ENCODE measurements at regions not wholly inside any gene's neighbourhood (a gene's known extent, or its start where the extent isn't known, plus 50 kb on each side); places are given as distances from the start of the nearest gene placed in this dataset.
"Not testable (repeated sequence)": the region's sequence is repeated elsewhere in the genome, so short reads cannot be mapped to it uniquely, and the experiment has no call there.

DNA sequence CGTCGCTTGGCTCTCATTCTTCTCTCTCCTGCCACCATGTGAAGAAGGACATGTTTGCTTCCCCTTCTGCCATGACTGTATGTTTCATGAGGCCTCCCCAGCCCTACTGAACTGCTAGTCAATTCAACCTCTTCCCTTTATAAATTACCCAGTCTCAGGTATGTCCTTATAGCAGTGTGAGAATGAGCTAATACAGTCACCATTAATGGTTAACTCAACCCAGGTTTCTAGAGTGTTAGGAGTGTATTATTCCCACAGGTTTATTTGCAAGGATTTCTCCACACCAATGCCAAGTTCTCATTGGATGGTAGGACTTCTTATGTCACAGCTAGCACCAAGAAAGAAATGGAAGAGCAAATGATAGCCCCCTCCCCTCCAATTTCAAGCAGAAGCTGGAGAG lies 71.9 kb downstream of the DYNAP start:
- DNase-seq (ENCODE audit: low spot score), result no peak

DNA sequence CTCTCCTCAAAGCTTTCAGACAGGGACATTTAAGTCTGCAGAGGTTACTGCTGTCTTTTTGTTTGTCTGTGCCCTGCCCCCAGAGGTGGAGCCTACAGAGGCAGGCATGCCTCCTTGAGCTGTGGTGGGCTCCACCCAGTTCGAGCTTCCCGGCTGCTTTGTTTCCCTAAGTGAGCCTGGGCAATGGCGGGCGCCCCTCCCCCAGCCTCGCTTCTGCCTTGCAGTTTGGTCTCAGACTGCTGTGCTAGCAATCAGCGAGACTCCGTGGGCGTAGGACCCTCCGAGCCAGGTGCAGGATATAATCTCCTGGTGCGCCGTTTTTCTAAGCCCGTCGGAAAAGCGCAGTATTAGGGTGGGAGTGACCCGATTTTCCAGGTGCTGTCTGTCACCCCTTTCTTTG lies 78.7 kb downstream of the DYNAP start:
- DNase-seq (ENCODE audit: low spot score), result not testable (repeated sequence)

DNA sequence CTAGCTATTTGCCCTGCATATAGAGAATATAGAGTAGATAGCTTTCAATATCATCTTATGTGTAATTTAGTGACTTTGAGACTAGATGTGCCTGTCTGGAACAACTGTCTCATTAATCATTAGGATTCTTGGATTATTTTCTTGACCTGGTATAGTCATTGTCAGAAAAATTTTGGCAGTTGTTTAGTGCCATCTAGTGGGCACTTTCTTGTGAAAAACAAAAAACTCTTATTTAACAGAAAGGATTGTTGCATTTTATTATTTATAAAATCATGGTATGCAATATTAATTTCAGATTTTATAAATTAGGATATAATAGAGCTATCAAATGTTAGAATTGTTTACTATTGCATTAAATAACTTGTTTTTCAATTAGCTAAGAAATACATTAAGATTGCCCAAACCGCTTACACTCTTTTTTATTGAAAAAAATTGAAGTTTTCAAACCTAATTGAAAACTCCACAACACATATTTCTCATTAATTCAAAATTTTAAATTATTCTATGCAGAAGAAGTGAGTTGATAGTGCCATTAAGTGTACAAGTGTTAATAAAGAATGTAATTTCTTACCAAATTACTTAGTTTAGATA lies 80.3 kb downstream of the DYNAP start:
- DNase-seq (ENCODE audit: low spot score), result no peak

DNA sequence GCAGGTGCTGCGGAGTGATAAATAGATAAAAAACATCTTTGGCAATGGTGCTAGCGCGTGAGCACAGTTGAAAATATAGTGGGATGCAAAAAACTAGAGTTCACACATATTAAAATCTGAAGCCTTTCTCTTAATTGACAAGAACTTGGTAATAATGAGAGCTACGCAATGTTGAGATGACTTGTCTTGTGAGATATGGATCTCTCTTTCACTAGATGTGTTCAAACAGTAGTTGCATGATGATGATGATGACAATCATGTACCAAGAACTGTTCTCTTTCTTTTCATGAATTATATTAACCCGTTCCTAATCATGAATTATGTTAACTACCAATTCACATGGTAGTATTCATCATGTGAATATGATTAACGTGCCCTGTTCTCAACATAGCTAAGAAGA lies 81.1 kb downstream of the DYNAP start:
- no peak for DNase-seq (ENCODE audit: low spot score)

DNA sequence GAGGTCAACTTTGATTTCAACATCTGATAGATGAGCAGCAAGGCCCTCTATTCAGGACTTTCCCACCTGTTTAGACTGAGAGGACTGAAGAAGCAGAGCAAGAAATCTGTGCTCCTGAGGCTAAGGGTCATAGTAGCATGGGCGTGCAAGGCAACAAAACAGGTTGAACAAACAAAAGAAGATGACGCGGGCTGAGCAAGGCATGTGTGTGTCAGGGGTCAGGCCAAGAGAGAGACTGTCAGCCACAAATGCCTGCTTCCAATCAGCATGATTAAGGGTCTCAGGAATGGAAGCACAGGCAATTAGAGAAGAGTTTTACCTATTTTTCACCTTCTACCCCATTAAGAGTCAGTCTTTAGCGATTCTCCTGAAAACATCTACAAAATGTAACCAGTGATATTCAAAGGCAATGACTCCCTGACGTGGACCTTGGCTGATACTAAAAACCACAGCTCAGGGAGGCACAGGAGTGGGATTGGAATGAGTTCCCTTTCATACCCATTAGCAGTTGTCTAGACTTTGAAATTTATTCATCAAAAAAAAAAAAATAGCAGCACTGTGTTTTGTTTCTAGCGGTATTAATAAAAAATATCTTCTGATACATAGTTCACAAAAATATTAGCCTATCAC lies 81.9 kb downstream of the DYNAP start:
- DNase-seq (ENCODE audit: low spot score), result no peak

DNA sequence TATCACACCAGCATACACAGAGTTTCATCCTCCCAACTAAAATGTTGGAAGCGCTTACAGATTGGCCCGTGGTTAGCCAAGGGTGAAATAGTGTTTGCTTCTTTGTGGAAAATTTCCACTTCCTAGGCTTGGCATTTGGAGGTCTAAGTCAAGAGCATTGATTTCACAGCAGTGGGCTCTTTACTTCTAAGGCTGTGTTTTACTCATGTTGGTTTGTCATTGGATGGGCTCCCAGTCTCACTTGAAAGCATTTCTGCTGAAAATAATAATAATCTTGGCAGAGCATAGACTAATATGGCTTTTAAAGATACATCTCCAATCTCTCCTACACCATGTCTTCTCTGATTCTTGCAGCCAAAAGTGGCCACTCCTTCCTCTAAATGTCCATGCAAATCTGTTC lies 82.9 kb downstream of the DYNAP start:
- DNase-seq (ENCODE audit: low spot score), result no peak

DNA sequence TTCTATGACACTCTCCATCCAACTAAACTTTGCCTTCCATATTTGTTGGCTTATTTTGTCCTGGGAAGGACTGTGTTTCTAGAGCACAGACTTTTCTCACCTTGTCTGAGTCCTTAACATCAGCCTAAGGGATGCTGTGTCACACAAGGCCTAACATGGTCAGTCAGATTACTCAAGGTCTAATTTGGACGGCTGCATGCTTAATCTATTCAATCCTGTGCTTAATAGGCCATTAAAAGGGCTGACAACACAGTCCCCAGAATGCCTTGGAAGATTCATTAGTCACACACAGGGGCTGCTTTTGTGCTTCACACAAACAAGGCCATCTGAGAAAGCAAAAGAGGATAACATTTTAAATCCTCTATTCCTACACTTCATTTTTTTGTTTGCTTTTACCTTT lies 84.0 kb downstream of the DYNAP start:
- no peak for DNase-seq (ENCODE audit: low spot score)

DNA sequence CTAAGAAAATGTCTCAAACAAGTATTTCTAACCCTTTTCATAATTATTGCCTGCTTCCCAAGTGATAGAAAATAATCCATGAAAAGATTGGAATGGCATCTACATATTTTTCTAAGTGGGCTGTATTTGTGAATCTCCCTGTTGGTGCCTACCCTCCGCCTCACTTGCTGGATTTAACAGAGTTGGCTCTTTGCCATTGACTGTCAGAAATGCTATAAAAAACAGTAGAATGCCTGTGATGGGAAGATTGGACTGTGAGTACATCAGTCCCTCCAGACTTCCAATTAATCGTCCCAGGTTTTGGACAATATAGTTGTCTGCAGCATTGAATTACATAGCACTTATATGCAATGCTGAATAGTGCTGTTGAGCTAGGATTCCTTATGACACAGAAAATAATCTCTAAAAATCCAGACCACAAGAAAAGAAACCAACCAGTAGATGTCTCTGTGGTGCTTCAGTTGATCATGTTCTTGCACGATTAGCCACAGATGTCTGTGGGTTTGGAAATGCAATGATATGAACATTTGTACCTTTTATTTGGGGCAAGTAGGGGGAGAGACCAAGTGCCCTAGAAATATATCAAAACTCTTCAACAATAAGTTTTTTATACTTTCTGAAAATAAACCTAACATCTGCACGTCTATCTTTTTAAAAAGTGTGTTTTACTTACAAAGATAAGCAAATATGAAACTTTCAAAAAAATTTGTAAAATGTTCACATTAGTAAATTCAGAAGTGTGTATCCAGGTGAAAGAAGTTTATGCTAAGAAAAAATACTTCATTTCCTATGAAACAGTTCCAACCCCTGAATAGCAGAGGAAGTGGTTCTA lies 88.5 kb downstream of the DYNAP start:
- peak; percentile 74 for DNase-seq (ENCODE audit: low spot score)

DNA sequence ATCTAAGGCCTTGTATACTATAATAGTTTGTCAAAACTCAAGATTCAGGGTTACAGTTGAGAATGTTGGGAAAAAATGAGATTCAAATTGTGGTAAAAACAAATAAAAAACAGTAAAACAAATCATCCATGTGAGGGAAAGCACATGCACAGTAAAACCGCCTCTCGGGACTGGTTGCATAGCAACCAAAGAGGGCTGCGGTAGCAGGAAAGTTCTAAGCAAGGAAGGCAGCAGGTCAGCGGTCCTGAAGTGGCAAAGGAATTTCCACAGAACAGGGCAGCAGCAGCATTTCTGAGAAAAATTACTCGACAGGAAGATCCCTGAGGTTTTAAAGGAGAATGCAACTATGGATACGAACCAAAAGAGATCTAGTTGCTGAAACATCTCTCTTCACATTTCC lies 93.7 kb downstream of the DYNAP start:
- no peak for DNase-seq (ENCODE audit: low spot score)

DNA sequence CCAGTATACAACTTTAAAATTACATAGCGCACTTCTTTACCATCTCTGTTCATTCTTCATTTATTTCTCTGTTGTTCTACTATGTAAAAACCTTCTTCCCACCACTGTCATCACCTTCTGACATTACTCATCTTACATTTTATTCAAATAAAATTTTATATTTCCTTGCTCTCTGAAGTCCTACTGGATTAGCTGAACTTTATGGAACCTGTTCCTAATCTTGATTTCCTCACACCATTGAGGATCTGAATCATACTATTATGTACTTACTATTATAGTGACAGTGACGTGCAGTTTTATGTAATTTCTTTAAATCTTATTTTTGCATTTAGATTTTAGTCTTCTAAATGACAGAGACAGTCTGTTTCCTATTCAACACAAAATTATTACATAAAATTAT lies 98.3 kb downstream of the DYNAP start:
- no peak for DNase-seq (ENCODE audit: low spot score)

DNA sequence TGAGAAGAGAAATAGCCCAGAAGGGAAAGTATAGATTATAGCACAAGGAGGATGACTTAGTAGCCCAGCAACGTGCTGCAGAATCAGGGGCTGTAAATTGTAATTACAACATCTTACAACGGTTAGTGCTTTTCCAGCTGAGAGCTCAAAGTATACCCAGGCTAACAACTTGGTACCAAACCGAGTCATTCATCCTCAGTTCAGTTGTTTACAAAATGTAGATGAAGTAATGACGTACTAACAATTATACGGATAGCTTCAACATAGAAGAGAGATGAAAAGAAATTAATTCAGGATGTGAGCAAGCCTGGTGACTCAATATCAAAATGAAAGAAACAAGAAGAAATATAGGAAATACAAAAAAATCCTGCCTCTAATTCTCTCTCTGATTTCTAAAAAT lies 99.2 kb downstream of the DYNAP start:
- DNase-seq (ENCODE audit: low spot score), result peak; percentile 8

DNA sequence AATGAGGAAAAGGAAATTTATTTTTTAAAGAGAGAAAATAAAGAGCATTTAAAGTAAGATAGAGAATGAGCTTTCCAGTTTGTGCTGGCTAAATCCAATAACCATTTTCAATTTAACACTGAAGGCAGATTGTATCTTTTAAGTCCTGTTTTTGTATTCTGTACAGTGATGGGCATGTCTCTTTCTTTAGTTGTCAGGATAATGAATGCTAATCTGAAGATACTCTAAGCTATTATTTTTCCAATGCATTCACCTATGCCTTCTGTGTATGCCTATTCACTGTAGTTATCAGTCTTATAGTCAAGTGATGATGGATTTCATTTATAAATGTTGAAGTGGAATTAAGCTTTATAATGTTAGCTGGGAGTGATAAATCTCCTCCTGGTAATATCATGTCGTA lies 101.4 kb downstream of the DYNAP start:
- DNase-seq (ENCODE audit: low spot score), result no peak

DNA sequence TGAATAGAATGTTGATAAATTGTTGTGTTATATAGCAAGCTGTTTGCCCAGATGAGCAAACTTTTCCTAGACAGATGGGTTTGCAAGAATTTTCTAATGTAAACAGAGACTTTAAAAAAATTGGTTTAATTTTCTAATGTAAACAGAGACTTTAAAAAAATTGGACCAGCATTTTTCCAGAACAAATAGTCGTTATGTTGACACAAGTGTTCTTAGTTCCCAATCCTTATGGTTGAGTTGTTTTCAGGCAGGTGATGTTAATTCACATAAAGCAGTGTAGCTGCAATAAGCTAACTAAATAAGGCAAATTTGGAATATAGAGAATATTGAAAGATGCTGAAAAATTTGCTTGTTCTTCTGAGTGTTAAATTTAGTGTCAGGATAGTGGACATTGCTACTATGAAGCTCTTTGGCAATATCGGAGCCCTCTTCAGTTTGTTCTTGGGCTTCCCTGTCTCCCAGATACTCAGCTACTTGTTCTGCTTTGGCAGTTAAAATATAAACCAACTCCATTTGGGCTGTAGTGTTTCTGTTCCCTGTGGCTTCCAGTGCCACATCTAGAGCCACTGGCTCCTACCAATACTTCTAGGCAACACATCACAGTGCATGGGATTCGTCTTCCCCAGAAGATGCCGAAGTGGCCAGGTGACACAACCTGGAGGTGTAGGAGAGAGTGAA lies 105.7 kb downstream of the DYNAP start:
- DNase-seq (ENCODE audit: low spot score), result no peak

DNA sequence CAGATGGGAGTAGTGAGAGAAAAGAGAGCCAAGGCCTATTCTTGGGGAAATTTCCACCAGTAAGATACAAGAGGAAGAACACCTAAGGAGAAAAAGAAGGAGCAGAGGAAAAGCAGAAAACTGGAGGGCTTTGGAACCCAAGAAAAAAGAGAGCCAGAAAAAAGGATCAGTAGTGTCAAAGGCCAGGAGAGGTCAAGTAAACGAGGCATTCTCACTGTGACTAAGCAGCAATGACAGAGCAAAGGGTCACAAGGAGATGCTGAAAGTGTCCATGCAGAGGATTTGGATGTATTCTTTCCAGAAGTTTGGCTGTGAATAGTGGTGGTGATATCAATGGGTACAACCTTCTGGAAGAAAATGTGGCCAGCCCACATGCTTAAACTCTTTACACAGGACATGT lies 109.5 kb downstream of the DYNAP start:
- no peak for DNase-seq (ENCODE audit: low spot score)

DNA sequence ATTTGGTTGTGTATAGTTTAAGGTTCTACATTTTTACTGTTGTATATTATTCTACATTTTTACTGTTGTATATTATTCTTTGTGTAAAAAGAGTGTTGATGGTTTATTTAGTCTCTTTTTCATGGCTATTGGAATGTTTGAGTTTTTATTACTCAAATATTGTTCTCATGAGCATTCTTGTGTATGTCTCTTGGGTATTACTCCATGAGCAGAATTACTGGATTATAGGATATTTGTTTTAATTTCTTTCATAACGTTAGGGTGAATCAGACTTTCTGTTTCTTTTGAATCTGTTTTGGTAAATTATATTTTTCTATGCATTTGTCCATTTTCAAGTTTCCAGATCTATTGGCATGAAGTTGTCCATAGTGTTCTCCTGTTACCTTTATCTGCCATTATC lies 111.6 kb downstream of the DYNAP start:
- DNase-seq (ENCODE audit: low spot score), result no peak

DNA sequence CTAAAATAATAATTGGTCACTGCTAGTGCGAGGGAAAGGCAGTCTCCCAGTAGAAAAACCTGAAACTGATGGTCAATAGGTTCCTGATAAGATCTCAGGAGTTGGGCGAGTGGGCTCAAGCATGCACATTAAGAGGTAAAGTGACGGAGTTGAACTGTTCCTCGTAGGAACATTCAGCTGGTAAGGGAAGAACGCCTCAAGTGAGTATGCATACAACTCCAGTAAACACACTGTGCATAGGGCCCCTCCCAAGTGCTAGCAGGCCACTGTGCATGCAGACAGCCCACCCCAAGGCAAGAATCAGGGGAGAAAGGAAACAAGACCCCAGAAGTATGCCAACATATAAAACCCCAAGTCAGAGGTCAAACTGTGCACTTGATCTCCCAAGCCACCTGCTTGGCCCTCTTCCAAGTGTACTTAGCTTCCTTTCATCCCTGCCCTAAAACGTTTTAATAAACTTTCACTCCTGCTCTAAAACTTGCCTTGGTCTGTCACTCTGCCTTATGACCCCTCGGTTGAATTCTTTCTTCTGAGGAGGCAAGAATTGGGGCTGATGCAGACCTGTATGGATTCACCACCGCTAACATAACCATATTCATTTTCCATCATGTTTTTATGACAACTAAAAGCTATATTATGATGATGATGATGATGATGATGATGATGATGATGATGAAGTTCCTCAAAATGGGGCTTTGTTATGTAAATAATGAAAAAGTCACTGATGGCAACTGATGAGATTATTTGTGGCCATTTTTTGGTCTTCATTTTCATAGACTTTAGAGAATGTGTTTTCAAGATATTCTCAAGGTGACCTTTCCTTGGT lies 118.0 kb upstream of the RAB27B start:
- DNase-seq (ENCODE audit: low spot score), result no peak

DNA sequence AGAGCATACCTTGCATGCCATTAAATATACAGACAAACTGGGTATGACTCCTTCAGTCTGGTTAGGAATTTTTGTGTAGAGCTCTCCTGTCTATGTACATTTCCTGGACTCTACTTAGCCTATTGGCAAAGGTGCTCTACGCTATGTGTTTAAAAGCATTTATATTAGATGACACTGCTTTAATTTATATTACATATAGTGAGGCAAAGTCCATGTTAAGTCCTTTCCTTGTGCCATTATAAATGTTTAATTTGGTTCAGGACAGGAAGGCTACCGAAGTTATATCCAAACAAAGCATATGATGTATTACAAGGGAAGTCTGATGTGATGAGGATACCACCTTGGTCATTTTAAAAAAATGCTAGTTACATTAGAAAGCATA lies 117.4 kb upstream of the RAB27B start:
- DNase-seq (ENCODE audit: low spot score), result no peak

DNA sequence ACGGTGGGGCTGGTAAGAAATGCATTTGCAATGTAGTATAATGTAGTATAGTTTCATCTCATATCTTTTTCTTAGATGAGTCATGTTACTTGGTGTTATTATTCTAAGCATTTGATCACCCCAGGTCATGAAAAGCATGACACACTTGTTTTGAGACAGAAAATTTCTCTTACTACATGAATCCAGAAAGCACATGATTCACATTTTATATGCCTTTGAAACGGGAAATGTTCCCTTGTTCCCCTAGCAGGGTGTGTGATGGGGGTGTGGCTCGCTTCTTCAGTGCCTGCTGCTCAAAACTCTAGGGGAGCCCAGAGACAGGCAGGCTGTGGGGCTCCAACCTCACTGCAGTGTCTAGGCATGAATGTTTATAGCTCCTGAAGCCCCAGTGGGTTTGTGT lies 116.0 kb upstream of the RAB27B start:
- DNase-seq (ENCODE audit: low spot score), result peak; percentile 6

DNA sequence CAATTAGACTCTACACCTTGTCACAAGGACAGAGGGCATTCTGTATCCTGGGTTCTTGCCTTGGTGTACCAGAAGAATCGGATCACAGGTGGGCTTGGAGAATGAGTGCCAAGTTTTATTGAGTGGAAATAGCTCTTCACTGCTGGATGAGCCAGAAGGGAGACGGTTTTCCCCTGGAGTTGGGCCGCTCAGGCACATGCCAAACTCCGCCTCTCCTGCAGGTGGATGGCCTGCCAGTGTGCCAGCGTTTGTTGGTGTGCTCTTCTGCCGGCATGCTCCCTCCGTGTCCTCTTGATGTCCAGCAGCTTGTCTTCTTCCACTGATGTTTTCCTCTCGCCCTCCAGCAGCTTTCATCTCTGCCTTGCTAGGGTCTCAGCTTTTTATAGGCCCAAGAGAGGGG lies 115.5 kb upstream of the RAB27B start:
- DNase-seq (ENCODE audit: low spot score), result no peak

DNA sequence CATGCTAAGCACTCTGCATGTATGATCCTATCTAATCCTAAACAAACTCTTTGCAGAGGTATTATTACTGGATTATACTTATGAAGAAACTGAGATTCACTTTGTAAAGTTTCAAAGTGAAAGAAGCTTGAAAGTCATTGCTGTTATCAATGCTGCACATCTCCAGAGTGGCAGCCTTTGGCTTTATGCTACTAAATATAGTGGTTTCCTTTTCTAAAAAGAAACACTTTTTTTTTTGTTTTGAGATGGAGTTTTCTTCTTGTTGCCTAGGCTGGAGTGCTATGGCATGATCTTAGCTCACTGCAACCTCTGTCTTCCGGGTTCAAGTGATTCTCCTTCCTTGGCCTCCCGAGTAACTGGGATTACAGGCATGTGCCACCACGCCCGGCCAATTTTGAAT lies 114.9 kb upstream of the RAB27B start:
- DNase-seq (ENCODE audit: low spot score), result no peak

DNA sequence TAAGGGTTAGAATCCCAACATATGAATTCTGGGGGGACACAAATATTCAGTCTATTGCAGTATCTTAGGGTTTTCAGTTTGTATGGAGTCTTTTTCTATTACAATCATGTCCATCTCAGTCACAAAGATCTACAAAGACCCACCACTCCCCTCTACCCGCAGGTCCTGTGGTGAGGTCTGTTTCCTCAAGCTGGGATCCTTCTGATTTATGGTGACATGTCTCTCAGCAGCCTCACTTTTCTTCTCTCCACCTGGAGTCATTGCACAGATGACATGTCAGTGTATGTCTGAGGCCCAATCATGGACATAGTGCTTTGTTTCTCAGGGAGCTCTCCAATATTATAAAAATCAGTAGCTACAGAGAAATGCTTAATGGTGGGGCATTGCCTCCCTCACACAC lies 113.4 kb upstream of the RAB27B start:
- no peak for DNase-seq (ENCODE audit: low spot score)

DNA sequence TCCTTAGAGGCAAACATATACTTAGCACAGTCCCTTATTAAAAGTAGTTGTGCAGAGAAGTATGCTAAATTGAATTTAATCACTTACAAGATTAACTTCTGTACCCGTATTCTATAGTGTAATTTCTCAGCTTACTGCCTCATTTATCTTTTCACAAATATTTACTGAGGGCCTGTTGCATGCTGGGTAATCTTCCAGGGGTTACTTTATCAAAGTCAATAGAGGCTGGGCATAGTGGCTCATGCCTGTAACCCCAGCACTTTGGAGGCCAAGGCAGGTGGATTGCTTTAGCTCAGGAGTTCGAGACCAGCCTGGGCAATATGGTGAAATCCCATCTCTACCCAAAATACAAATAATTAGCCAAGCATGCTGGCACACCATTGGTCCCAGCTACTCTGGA lies 111.7 kb upstream of the RAB27B start:
- no peak for DNase-seq (ENCODE audit: low spot score)
